HG03575 (cell line): ENCODE measurements at regions not wholly inside any gene's neighbourhood (a gene's known extent, or its start where the extent isn't known, plus 50 kb on each side); places are given as distances from the start of the nearest gene placed in this dataset.
"Not testable (repeated sequence)": the region's sequence is repeated elsewhere in the genome, so short reads cannot be mapped to it uniquely, and the experiment has no call there.

Experiments
- ATAC-seq: cut with Tn5 transposase; IDR thresholded peaks from one replicate; pipeline ENCODE4 v1.9.1; 2021; ENCODE audit not compliant: unreplicated experiment, insufficient number of reproducible peaks, low FRiP score; ENCODE audit errors: extremely low read depth

DNA sequence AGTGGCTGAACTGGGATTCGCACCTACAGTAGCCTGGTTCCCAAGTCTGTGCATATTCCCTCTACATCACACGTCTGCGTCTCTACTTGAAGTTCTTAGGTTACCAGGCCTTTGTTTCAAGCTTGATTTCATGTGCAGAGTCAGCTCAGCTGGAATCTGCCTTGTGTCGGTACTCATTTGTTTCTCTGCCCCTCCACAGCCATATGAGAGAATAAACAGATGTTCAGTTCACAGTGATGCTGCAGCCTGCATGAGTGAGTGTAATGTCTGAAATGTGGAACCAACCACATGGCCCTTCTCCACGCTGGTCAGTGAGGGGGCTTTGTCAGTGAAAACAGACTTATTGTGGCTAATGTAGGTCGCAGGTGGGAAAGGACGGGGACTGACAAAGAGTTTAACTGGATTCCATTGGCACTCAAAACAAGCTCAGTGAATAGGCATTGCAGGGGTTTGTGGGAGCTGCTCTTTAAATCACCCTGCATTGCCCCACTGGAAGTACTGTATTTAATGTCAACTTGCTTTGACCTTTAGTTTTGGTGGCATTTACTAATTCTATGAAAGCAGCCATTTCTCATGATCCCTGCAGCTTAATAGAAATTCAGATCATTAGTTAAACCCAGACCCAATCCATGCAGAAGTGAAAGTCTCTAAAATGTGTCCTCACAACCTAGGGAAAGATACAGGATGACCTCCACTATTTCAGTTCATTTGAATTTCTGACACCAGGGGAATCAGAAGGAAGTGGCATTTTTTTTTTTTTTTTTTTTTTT lies 136.4 kb upstream of the FAM78B start:
- ATAC-seq: no peak

DNA sequence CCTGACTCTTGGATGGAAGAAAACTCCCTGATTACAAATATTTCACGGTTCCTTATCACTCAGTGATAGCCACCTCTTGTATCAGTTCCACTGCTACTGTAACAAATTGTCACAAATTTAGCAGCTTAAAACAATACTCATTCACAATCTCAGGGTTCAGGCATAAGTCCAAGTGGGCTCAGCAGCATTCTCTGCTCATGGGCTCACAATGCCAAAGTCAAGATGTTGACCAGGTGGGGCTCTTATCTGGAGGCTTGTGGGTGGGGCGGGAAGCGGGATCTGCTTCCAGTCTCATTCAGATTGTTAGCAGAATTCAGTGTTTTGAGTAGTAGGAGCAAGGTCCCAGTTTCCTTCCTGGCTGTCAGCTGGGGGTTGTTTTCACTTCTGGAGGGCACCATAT lies 137.3 kb upstream of the FAM78B start:
- no peak for ATAC-seq

DNA sequence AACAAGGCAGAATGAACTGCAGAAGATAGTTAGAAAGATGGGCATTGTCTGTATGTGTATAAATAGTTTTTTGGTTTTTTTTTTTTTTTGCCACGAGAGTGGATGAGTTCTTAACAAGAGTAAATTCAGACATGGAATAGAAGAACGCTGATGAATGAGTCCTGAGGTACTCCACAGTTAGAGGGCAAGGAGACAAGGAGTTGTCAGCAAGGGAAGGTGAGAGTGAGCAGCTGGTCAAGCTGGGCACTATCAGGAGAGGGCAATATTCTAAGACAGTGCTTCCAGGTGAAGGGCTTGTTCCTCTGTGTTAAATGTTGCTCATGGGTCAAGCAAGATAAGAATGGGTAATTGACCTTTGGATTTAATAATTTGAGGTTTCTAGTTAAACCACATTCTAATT lies 138.6 kb upstream of the FAM78B start:
- ATAC-seq: no peak

DNA sequence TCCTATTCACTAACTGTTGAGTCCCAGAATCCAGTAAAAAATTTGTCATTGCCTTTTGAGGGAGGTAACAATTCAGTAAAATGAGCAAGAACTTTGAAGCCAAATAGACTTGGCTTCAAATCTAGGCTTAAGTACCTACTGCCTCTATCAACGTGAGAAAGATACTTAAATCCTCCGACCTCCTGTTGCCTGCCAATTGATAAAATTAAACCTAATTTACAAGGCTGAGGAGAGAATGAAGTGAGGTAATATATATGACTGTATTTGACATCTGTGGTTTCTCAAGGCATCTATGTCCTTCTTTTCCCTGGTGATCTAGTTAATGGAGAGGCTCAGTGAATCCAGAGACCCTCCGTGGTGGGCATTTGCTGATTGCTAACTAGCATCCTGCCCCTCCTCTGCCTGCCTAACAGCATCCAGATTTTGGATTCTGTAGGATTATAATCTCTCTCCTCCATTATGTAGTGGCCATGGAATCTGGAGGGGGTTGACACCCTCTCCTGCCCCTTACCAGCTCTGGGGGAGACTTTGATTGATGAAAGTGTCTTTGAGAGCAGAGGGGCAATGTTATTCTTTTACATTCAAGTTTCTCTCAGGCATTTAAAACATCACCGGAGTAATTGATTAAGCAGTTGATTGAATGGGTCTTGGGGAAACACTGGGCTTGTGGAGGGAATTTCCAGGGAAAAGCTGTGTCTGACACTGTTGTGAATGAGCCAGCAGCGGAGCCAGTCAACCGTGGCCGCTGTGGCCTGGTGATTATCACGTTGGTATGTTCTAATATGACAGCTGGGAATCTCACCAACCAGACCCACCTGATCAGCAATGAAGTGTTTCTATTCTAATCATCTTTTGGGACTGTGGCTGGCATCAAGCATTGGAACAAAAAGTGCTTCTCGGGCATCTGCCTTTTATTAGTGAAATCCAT lies 140.7 kb upstream of the FAM78B start:
- no peak for ATAC-seq

DNA sequence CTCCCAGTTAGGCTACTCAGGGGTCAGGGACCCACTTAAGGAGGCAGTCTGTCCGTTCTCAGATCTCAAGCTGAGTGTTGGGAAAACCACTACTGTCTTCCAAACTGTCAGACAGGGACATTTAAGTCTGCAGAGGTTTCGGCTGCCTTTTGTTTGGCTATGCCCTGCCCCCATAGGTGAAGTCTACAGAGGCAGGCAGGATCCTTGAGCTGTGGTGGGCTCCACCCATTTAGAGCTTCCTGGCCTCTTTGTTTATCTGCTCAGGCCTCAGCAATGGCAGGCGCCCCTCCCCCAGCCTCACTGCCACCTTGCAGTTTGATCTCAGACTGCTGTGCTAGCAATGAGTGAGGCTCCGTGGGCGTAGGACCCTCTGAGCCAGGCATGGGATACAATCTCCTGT lies 149.5 kb upstream of the FAM78B start:
- ATAC-seq: not testable (repeated sequence)

DNA sequence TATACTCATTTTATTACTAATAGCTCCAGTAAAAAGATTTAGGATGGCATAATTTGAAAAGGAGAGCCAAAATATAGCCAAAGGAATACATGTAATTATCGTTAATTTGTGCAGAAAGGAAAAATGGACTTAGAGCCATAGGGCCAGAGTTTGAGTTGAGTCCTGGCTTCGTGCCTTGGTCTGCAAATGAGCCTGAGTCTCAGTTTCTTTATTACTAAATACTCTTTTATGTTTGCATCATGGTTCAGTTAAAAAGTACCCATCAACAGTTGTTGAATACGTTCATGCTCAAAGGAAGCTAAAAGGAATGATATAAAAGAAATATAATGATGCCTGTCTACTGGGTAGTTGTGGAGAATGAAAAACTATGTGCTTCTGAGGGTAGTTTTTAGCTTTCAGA lies 155.7 kb upstream of the FAM78B start:
- ATAC-seq: no peak

DNA sequence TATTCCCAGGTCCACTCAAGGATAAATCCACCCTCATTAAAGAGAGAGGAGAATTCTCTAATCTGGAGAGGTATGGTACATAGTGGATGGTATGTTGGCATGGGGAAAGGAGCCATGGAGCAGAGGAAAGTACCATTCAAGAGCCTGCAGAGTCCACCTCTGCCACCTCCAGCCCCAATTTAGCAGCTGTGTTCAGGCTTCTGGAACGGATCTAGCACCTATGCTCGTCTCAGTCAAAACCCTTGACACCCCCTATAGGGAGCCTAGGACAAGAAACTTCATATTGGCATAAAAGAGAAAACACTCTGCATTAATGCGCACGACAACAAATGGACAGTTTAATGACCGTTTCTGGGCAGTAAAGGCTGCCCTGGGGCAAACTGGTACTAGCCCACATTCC lies 161.1 kb upstream of the FAM78B start:
- ATAC-seq: no peak

DNA sequence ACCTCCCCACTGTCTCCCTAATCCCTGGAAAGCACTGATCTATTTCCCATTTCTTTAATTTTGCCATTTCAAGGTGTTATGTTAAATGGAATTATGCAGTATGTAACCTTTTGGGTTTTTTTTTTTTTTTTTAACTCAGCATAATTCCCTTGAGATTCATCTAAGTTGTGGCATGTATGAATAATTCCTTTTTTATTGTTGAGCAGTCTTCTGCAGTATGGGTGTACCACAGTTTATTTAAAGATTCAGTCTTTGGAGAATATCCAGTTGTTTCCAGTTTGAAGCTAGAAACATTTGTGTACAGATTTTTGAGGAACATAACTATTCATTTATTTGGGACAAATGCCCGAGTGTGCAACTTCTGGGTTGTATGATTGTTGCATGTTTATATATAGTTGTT lies 162.2 kb upstream of the FAM78B start:
- no peak for ATAC-seq

DNA sequence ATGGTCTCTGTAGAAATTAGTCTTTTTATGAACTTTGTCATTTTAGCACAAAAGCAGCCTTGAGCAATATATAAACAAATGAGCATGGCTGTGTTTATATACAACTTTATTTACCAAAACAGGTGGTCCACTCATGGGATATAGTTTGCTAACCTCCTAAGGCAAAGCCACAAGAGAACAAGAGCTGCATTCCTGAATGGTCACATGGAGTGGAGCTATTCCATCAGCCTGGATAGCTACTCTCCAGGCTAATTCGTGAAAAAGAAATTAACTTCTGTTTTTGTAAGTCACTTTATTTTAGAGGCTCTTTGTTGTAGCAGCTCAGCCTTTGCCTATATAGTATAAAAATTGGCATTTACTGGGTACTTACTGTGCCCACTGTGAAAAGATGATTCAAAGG lies 163.3 kb upstream of the FAM78B start:
- no peak for ATAC-seq

DNA sequence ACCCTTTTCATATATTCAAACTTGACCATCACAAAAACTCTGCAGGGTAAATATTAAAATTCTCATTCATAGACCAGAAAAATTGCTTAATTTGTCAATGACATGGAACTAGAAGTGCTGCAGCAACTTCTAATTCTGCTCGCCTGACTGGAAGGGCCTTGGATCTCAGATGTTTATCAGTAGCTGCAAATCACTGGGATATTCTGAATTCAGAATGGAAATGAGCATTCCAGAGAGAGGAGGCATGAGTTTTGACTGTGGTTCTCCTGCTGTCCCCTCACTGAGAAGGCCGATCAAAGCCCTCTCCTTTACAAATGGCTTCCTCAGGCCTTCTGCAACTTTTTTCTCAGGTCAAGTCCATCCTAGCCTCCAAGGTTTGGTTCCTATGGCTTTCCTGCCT lies 171.3 kb upstream of the FAM78B start:
- ATAC-seq: no peak

DNA sequence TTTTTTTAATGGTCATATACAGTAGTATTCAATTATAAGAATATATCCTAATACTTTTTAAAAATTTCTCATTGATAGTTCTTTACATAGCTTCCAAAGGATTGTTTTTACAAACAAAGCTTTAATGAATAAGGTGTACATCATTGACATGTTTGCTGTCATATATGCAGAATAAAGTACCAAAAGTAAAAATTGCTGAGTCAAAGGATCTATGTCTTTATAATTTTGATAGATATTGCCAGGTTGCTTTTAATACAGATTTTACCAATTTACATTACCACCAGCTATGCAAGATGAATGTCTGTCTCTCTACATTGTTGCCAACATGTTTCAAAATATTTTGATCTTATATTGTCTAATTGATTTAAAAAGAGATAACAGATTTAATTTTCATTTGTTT lies 173.9 kb upstream of the FAM78B start:
- ATAC-seq: no peak

DNA sequence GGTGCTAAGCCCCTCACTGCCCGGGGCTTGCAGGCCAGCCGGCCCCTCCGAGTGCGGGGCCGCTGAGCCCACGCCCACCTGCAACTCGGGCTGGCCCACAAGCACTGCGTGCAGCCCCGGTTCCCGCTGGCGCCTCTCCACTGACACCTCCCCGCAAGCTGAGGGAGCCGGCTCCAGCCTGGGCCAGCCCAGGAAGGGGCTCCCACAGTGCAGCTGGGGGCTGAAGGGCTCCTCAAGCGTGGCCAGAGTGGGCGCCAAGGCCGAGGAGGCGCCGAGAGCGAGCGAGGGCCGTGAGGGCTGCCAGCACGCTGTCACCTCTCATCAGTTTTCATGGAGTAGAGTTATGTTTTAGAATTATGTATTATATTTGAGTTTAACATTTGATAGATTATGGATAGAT lies 176.5 kb upstream of the FAM78B start:
- ATAC-seq: no peak

DNA sequence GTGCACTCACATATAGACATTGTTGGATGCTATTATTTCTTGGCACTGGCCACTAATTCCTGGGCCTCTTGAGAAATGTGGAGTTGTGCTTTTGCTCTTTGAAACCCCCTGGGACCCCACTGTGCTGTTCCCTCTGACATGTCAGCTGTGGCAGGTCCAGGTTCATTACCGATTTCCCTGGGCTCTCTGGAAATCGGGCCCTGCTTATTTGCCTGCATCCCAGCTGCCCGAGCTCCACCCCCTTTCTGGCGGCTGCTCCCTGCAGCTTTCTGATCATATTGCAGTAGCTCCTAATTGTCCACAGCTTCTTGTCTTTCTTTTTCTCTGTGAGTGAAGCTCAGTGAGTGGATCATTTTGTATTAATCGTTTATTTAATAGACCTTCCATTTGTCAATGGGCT lies 183.7 kb upstream of the FAM78B start:
- ATAC-seq: no peak

DNA sequence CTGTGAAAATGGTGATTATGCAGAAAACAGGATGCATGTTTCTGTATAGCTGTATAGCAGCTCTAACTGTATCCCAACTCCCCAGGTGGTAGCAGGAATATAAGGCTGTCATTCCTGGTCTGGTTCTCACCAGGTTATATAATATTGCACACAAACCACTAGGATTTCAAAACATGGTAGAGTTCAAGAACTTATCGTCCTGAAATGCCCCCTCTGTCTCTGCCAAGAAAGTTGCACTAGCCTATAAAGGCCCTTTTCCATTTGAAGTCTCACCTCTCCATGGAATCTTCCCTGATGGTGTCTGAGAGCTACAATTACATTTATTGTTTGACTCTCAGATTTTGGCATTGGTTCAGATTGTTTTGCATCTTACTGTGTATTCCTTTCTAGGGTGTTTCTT lies 184.9 kb upstream of the FAM78B start:
- no peak for ATAC-seq

DNA sequence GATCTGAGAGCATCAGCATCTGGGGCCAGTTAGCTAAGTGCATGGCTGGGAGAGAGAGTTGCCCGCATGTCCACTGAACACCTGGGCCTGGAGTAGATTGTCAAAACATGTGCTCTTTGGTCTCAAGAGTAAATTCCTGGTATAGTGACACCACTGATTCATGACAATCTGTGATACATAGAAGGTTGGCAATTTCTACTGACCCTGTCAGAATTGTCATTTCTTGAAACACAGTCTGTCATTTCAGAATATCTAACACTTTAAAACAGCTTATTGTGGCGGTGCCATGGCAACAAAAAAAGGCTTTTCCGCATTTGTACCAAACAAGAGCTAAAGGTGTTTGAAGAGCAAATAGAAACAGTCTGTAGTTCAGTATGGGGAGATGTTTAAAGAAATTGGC lies 186.4 kb upstream of the FAM78B start:
- no peak for ATAC-seq

DNA sequence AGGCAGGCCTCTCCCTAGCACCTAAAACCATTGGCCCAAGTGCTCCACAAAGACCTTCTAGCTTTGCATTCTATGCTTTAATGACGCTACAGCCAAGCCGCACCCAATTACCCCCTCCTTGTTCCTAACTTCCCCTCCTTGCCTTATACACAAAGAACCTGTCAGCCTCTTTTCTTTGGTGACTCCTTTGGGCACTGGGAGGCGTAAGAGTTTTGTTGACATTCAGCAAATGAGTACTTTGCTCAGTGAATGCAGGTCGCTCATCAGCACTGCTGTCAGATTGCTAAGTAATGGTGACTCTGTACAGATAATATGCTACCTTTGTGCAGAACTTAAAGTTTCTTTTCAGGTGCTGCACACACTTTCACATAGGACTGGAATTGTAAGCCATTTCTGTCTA lies 187.6 kb upstream of the FAM78B start:
- ATAC-seq: no peak

DNA sequence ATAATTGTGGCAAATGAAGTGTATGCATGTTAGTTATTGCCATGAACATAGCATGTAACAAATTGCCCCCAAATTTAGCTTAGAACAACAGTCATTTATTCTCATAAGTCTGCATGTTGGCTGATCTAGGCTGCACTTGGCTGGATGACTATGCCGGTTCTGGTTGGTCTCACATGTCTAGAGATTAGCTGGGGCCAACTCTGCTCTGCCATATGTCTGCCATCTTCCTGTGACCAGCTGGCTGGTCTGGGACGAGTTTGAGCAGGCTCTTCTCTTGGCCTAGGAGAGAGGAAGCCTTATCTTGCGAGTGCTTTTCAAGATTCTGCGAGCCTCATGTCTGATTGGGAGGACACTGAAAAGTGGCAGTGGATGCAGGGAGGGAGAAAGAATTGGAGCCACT lies 198.3 kb upstream of the FAM78B start:
- ATAC-seq: no peak

DNA sequence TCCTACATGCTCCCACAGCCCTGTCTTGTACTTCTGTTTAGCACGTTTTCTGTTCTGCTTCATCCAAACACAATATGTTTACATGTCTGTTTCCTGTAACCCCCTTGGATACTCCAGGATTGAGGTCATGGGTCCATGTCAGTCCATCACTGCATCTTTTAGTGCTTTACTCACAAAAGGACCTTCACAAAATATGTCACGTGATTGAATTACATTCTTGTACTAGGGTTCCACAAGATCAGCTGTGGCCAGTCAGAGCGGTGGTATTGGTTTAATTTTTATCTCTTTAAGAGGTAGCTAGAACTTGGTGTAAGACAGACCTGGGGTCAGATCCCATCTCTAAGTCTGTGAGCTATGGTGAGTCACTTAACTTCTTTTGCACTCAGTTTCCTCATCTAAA lies 201.2 kb upstream of the FAM78B start:
- no peak for ATAC-seq

DNA sequence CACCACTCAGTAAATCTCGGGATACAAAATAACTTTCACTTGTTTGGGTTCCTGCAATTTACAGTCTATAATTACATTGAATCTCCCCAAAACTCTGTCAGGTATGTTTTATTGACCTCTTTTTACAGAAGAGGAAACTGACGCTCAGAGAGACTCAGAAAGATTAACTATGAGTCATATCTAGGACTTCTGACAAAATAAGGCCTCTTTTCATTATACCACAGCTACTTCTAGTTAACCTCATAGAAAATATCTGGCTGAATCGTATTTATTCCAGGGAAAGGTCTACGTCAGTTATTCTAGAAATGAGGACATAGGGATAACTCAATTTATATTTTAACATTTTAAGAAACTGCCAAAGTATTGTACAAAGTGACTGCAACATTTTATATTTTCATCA lies 211.1 kb upstream of the FAM78B start:
- no peak for ATAC-seq

DNA sequence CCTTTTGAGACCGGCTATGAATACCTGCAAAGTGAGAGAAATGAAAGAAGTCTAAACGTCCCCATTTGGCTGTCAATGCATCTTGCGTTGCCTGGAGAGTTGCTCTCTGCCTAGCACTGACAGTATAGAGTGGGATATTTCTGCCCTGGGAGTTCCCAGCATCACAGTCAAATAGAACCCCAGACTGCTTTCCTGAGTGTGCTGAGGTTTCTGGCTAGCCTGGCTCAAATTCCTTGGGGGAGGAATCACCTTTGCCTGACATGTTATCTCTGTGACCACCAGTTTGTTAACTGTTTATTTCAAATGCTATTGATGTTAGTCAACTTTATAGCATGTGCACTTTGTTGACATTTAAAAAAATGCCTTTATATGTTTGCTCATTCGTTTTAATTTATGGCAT lies 212.0 kb upstream of the FAM78B start:
- ATAC-seq: no peak
